ENCODE measurements at regions not wholly inside any gene's neighbourhood (a gene's known extent, or its start where the extent isn't known, plus 50 kb on each side); places are given as distances from the start of the nearest gene placed in this dataset.

DNA sequence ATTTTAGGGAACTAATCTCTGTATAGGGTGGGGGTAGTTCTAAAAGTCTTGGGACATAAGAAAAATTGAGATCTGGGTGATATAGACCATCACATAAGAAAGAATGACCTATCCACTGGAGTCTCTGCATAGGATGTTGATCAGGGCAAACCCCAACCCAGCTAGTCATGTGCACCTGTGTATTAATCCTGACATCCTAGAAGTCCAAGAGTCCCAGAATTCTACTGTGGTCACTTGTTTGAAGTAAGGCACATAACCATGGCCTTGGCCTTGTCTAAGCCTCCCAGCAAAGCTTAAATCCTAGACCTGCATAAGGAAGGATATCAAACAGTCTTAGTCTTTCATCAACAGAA is 334.1 kb upstream of the DCN start:
- Histone ChIP-seq H3K9me3 (ENCODE audit: insufficient read depth, low read length) (no peaks in the 10 kb centered on the region), H3K27me3 (ENCODE audit: low read length) (no peaks in the 10 kb centered on the region), H3K4me3 (ENCODE audit: insufficient read depth, low read length, poor library complexity, severe bottlenecking) (no peak overlapping the region), H3K79me2 (ENCODE audit: insufficient read depth, low read length) (no peaks in the 10 kb centered on the region), H2AFZ (ENCODE audit: low read depth, low read length, severe bottlenecking) (no peak overlapping the region), H3K9ac (ENCODE audit: low read length) (no peak overlapping the region), H3K4me2 (ENCODE audit: low read depth, low read length, poor library complexity, severe bottlenecking) (no peak overlapping the region), H3K36me3 (ENCODE audit: low read length) (no peaks in the 10 kb centered on the region), H3K9me2 (replicated peaks; ENCODE audit: insufficient read depth, low read length) (no peaks in the 10 kb centered on the region), H3F3A (ENCODE audit: insufficient read depth) (no peaks in the 10 kb centered on the region), H4K20me1 (ENCODE audit: low read depth, low read length) (no peaks in the 10 kb centered on the region), H3K27ac (ENCODE audit: low read depth, low read length) (no peak overlapping the region)
- TF ChIP-seq, protein P1, sequence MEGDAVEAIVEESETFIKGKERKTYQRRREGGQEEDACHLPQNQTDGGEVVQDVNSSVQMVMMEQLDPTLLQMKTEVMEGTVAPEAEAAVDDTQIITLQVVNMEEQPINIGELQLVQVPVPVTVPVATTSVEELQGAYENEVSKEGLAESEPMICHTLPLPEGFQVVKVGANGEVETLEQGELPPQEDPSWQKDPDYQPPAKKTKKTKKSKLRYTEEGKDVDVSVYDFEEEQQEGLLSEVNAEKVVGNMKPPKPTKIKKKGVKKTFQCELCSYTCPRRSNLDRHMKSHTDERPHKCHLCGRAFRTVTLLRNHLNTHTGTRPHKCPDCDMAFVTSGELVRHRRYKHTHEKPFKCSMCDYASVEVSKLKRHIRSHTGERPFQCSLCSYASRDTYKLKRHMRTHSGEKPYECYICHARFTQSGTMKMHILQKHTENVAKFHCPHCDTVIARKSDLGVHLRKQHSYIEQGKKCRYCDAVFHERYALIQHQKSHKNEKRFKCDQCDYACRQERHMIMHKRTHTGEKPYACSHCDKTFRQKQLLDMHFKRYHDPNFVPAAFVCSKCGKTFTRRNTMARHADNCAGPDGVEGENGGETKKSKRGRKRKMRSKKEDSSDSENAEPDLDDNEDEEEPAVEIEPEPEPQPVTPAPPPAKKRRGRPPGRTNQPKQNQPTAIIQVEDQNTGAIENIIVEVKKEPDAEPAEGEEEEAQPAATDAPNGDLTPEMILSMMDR (IDR thresholded peaks at IDR 0.05; ENCODE audit: insufficient read depth, low read length, poor library complexity, severe bottlenecking), result no peak
- TF ChIP-seq EZH2phosphoT487 (conservative IDR thresholded peaks at IDR 0.05; ENCODE audit: low read length), result no peak

DNA sequence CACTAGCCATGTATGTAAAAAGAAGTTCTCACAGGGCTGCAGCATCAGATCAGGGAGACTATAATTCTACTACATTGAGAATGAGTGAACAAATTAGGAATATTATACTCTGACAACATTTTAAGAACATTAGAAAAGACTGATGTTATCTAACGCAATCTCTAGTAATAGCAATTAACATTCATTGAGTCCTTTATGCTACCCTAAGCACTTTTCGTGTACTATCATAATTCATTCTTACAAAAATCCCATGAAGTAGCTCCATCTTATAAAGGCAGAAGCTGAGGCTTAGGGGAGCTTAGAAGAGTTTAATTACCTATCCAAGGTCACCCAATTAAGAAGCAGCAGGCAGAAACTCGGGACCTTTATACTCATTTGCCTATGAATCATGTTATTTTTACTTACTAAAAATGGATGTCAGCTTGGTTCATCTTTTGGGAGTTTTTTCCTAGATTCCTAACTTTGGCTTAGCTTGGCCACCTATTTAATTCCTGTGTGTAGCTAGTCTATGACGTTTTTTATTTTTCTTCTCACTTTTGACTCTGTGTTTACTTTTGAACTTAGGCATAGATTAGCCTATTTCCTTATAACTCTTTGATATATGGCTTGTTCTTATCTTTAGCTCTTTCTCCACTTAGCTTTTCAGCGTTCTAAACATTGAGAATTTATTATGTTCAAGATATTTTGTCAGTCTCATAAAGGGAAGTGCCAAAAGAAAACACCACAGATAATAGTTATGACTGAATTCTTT is 333.5 kb upstream of the DCN start:
- no peak overlapping the region for H3K4me3 ChIP-seq (ENCODE audit: insufficient read depth, low read length, poor library complexity, severe bottlenecking)
- TF ChIP-seq, protein P1 (IDR thresholded peaks at IDR 0.05; ENCODE audit: insufficient read depth, low read length, poor library complexity, severe bottlenecking), result no peak
- no peak for TF ChIP-seq EZH2phosphoT487 (conservative IDR thresholded peaks at IDR 0.05; ENCODE audit: low read length)
- no peak overlapping the region for H2AFZ ChIP-seq (ENCODE audit: low read depth, low read length, severe bottlenecking)

DNA sequence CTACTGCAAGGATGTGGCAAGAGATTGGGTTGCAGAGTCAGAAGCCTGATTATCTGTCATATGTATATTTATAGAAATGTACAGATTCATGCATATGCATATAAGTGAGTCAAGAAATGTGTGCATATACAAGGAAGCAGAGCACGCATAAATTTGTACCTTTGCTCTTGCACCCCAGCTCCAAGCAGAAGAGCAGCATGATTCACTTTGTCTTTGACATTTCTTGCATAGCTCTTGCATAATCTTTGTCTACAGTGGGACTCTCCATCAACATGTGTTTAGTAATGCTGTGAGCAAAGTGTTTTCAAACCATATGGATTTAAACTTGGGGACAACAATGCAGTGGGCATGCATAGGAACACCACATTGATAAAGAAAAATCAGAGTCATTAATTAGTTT is 330.7 kb upstream of the DCN start:
- Histone ChIP-seq H3K4me3 (ENCODE audit: insufficient read depth, low read length, poor library complexity, severe bottlenecking) (no peak overlapping the region), H3F3A (ENCODE audit: insufficient read depth) (no peaks in the 10 kb centered on the region), H3K79me2 (ENCODE audit: insufficient read depth, low read length) (no peaks in the 10 kb centered on the region), H3K27me3 (ENCODE audit: low read length) (no peaks in the 10 kb centered on the region), H3K9ac (ENCODE audit: low read length) (no peak overlapping the region), H3K4me2 (ENCODE audit: low read depth, low read length, poor library complexity, severe bottlenecking) (no peak overlapping the region), H3K27ac (ENCODE audit: low read depth, low read length) (no peak overlapping the region), H3K9me2 (replicated peaks; ENCODE audit: insufficient read depth, low read length) (no peaks in the 10 kb centered on the region), H3K36me3 (ENCODE audit: low read length) (no peaks in the 10 kb centered on the region), H2AFZ (ENCODE audit: low read depth, low read length, severe bottlenecking) (no peak overlapping the region), H4K20me1 (ENCODE audit: low read depth, low read length) (no peaks in the 10 kb centered on the region), H3K9me3 (ENCODE audit: insufficient read depth, low read length) (no peaks in the 10 kb centered on the region)
- TF ChIP-seq EZH2phosphoT487 (conservative IDR thresholded peaks at IDR 0.05; ENCODE audit: low read length), result no peak
- TF ChIP-seq, protein P1 (IDR thresholded peaks at IDR 0.05; ENCODE audit: insufficient read depth, low read length, poor library complexity, severe bottlenecking), result no peak

More for the DNA sequence above, 333.5 kb upstream of the DCN start:
- H3K9me2 ChIP-seq (replicated peaks; ENCODE audit: insufficient read depth, low read length), result no peaks in the 10 kb centered on the region
- H3K79me2 ChIP-seq (ENCODE audit: insufficient read depth, low read length), result no peaks in the 10 kb centered on the region
- no peak overlapping the region for H3K9ac ChIP-seq (ENCODE audit: low read length)
- H4K20me1 ChIP-seq (ENCODE audit: low read depth, low read length), result no peaks in the 10 kb centered on the region
- no peaks in the 10 kb centered on the region for H3K36me3 ChIP-seq (ENCODE audit: low read length)
- H3K27me3 ChIP-seq (ENCODE audit: low read length), result no peaks in the 10 kb centered on the region
- no peaks in the 10 kb centered on the region for H3K9me3 ChIP-seq (ENCODE audit: insufficient read depth, low read length)
- no peak overlapping the region for H3K4me2 ChIP-seq (ENCODE audit: low read depth, low read length, poor library complexity, severe bottlenecking)
- H3K27ac ChIP-seq (ENCODE audit: low read depth, low read length), result no peak overlapping the region
- H3F3A ChIP-seq (ENCODE audit: insufficient read depth), result no peaks in the 10 kb centered on the region

Data from SU-DHL-6 (cell line).